ENCODE measurements at regions not wholly inside any gene's neighbourhood (a gene's known extent, or its start where the extent isn't known, plus 50 kb on each side); places are given as distances from the start of the nearest gene placed in this dataset.
A peak's percentile ranks its signal among the peaks of the same experiment; 100 is the strongest.

- peak; percentile 24 for DNase-seq
Measured at GRCh38 chr6:9647599-9647998, 767.3 kb downstream of the TFAP2A start.

- DNase-seq, result no peak
Measured at GRCh38 chr6:9647071-9647445, 767.8 kb downstream of the TFAP2A start.

- peak; percentile 12 for DNase-seq
Measured at GRCh38 chr6:9646342-9647070, 768.4 kb downstream of the TFAP2A start.

GRCh38 chr6:9638861-9639260 is 776.0 kb downstream of the TFAP2A start:
- no peak for DNase-seq

- DNase-seq, result no peak
Measured at GRCh38 chr6:9634776-9635175, 780.1 kb downstream of the TFAP2A start.

- DNase-seq, result no peak
Measured at GRCh38 chr6:9632026-9632425, 782.8 kb downstream of the TFAP2A start.

- DNase-seq, result no peak
Measured at GRCh38 chr6:9628819-9629218, 786.1 kb downstream of the TFAP2A start.

GRCh38 chr6:9627916-9628315 is 787.0 kb downstream of the TFAP2A start:
- DNase-seq, result no peak

GRCh38 chr6:9623985-9624384 is 790.9 kb downstream of the TFAP2A start:
- DNase-seq, result peak; percentile 49

- no peak for DNase-seq
Measured at GRCh38 chr6:9623228-9623832, 791.5 kb downstream of the TFAP2A start.

GRCh38 chr6:9621276-9621675 is 793.6 kb downstream of the TFAP2A start:
- DNase-seq, result peak; percentile 5

- DNase-seq, result no peak
Measured at GRCh38 chr6:9620687-9621086, 794.2 kb downstream of the TFAP2A start.

- DNase-seq, result no peak
Measured at GRCh38 chr6:9620263-9620662, 794.6 kb downstream of the TFAP2A start.

GRCh38 chr6:9614778-9615177 is 800.1 kb downstream of the TFAP2A start:
- DNase-seq, result no peak

GRCh38 chr6:9612489-9612888 is 802.4 kb downstream of the TFAP2A start:
- DNase-seq, result peak; percentile 8

GRCh38 chr6:9610620-9611415 is 804.1 kb downstream of the TFAP2A start:
- no peak for DNase-seq

GRCh38 chr6:9606435-9607134 is 808.3 kb downstream of the TFAP2A start:
- DNase-seq, result no peak

GRCh38 chr6:9594746-9595145 is 820.1 kb downstream of the TFAP2A start:
- no peak for DNase-seq

GRCh38 chr6:9593554-9593953 is 821.3 kb downstream of the TFAP2A start:
- peak; percentile 6 for DNase-seq

- no peak for DNase-seq
Measured at GRCh38 chr6:9583753-9584352, 831.0 kb downstream of the TFAP2A start.

- DNase-seq, result no peak
Measured at GRCh38 chr6:9581155-9581554, 833.7 kb downstream of the TFAP2A start.

- no peak for DNase-seq
Measured at GRCh38 chr6:9576521-9576920, 838.4 kb downstream of the TFAP2A start.

- no peak for DNase-seq
Measured at GRCh38 chr6:9566096-9566495, 848.8 kb downstream of the TFAP2A start.
